ENCODE measurements at regions not wholly inside any gene's neighbourhood (a gene's known extent, or its start where the extent isn't known, plus 50 kb on each side); places are given as distances from the start of the nearest gene placed in this dataset.

DNA sequence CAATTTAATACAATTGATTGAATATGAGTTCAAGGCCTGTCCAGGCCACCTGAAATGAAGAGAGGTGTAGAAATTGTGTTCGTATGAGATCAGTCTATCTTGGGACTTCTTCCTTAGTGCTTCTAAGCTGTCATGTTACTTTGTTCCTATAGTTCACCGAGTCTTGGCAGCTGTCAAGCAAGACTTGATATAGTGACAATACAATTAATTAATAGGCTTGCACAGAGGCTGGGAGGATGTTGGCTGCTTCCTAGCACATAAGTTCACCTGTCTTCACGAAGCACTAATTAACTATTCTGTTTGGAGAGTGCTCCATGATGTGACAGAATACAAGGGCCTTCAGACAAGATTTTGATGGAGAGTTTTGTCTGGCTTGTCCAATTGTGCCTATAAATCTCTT is 103.7 kb upstream of the CD96 start:
- no peaks in the 10 kb centered on the region for H3K36me3 Mint-ChIP-seq (ENCODE audit: insufficient read depth)
- H3K27ac Mint-ChIP-seq: no peak overlapping the region
- no peak overlapping the region for H3K4me3 Mint-ChIP-seq (ENCODE audit: low read depth)
- no peaks in the 10 kb centered on the region for H3K27me3 Mint-ChIP-seq
- peaks cover 12% of the 10 kb centered on the region for H3K9me3 Mint-ChIP-seq (ENCODE audit: low read depth)
- DNase-seq (ENCODE audit: low spot score, unreplicated experiment): no peak
- H3K4me1 Mint-ChIP-seq (ENCODE audit: low read depth): peaks cover 3% of the 10 kb centered on the region
- TF ChIP-seq, protein P1, sequence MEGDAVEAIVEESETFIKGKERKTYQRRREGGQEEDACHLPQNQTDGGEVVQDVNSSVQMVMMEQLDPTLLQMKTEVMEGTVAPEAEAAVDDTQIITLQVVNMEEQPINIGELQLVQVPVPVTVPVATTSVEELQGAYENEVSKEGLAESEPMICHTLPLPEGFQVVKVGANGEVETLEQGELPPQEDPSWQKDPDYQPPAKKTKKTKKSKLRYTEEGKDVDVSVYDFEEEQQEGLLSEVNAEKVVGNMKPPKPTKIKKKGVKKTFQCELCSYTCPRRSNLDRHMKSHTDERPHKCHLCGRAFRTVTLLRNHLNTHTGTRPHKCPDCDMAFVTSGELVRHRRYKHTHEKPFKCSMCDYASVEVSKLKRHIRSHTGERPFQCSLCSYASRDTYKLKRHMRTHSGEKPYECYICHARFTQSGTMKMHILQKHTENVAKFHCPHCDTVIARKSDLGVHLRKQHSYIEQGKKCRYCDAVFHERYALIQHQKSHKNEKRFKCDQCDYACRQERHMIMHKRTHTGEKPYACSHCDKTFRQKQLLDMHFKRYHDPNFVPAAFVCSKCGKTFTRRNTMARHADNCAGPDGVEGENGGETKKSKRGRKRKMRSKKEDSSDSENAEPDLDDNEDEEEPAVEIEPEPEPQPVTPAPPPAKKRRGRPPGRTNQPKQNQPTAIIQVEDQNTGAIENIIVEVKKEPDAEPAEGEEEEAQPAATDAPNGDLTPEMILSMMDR (IDR thresholded peaks at IDR 0.05; ENCODE audit: unreplicated experiment): no peak

DNA sequence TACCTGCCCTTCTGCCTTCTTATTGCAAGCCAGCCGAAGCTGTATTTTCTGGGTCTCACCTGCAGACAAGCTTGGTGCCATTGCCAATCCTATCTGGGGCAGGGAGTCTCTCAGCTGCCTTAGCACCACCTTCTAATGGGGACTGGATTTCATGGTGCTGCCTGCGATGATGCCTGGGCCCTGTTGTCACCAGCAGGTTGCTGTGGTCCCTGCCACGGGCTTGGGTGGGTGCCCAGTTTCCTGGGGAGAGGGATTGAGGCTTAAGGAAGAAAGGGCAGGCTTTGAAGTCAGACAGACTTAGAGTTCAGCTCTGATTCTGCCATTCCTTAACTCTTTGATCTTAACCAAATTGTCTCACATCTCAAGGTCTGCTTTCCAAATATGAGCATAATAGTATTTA is 87.4 kb upstream of the CD96 start:
- Mint-ChIP-seq H3K9me3 (ENCODE audit: low read depth) (peaks cover 13% of the 10 kb centered on the region), H3K4me3 (ENCODE audit: low read depth) (no peak overlapping the region), H3K27me3 (no peaks in the 10 kb centered on the region), H3K36me3 (ENCODE audit: insufficient read depth) (no peaks in the 10 kb centered on the region), H3K4me1 (ENCODE audit: low read depth) (no peaks in the 10 kb centered on the region), H3K27ac (no peak overlapping the region)
- DNase-seq (ENCODE audit: low spot score, unreplicated experiment): no peak
- TF ChIP-seq, protein P1 (IDR thresholded peaks at IDR 0.05; ENCODE audit: unreplicated experiment): no peak

DNA sequence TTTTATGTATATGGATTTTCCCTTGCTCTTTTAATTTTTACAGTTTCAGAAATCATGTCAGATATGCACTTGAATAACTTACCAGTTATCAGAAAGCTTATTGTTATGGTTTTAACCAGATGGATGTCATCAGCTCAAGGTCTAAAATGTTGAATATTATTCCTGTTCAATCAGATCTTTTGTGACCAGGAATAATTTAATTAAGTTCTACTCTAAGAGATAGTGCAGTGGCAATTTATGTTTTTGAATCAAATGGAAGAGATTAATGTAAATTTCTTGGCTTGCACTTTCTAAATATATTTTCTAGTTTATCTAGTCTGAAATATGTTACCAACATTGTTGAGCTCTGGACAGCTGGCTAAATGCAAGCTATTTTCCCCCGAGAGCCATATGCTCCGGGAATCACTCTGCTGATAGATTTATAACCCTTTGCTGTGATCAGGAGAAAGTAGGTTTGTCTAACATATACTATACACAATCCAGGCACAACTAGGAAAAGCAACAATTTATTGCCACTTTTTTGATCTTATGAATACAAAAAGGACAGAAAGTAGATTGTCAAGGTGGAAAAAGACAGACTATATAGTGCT is 76.8 kb upstream of the CD96 start:
- Mint-ChIP-seq H3K27me3 (no peaks in the 10 kb centered on the region), H3K9me3 (ENCODE audit: low read depth) (peaks cover 4% of the 10 kb centered on the region), H3K36me3 (ENCODE audit: insufficient read depth) (no peaks in the 10 kb centered on the region), H3K27ac (no peak overlapping the region), H3K4me3 (ENCODE audit: low read depth) (no peak overlapping the region), H3K4me1 (ENCODE audit: low read depth) (no peaks in the 10 kb centered on the region)
- no peak for DNase-seq (ENCODE audit: low spot score, unreplicated experiment)
- TF ChIP-seq, protein P1 (IDR thresholded peaks at IDR 0.05; ENCODE audit: unreplicated experiment): no peak

DNA sequence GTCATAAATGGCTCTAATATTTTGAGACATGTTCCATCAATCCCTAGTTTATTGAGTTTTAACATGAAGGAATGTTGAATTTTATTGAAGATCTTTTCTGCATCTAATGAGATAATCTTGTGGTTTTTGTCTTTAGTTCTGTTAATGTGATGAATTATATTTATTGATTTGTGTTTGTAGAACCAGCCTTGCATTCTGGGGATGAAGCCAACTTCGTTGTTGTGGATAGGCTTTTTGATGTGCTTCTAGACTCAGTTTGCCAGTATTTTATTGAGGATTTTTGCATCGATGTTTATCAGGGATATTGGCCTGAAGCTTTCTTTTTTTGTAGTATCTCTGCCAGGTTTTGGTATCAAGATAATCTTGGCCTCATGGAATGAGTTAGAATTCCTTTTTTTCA is 72.0 kb upstream of the CD96 start:
- peaks cover 2% of the 10 kb centered on the region for H3K36me3 Mint-ChIP-seq (ENCODE audit: insufficient read depth)
- peaks cover 13% of the 10 kb centered on the region for H3K9me3 Mint-ChIP-seq (ENCODE audit: low read depth)
- no peaks in the 10 kb centered on the region for H3K27me3 Mint-ChIP-seq
- H3K4me3 Mint-ChIP-seq (ENCODE audit: low read depth): no peak overlapping the region
- TF ChIP-seq, protein P1 (IDR thresholded peaks at IDR 0.05; ENCODE audit: unreplicated experiment): no peak
- peaks cover 1% of the 10 kb centered on the region for H3K4me1 Mint-ChIP-seq (ENCODE audit: low read depth)
- H3K27ac Mint-ChIP-seq: no peak overlapping the region
- no peak for DNase-seq (ENCODE audit: low spot score, unreplicated experiment)

DNA sequence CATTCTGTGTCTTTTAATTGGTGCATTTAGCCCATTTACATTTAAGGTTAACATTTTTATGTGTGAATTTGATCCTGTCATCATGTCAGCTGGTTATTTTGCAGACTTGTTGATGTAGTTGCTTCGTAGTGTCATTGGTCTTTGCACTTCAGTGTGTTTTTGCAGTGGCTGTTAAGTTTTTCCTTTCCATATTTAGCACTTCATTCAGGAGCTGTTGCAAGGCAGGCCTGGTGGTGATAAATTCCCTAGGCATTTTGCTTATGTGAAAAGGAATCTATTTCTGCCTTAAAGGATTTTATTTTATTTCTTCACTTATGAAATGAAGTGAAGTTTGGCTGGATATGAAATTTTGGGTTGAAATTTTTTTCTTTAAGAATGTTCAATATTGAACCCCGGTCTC is 70.2 kb upstream of the CD96 start:
- Mint-ChIP-seq H3K4me3 (ENCODE audit: low read depth) (no peak overlapping the region), H3K9me3 (ENCODE audit: low read depth) (peaks cover 13% of the 10 kb centered on the region), H3K27ac (no peak overlapping the region), H3K27me3 (no peaks in the 10 kb centered on the region), H3K4me1 (ENCODE audit: low read depth) (peaks cover 1% of the 10 kb centered on the region), H3K36me3 (ENCODE audit: insufficient read depth) (peaks cover 2% of the 10 kb centered on the region)
- TF ChIP-seq, protein P1 (IDR thresholded peaks at IDR 0.05; ENCODE audit: unreplicated experiment): no peak
- no peak for DNase-seq (ENCODE audit: low spot score, unreplicated experiment)
